GM18861 (cell line): ENCODE measurements at regions not wholly inside any gene's neighbourhood (a gene's known extent, or its start where the extent isn't known, plus 50 kb on each side); places are given as distances from the start of the nearest gene placed in this dataset.
"Not testable (repeated sequence)": the region's sequence is repeated elsewhere in the genome, so short reads cannot be mapped to it uniquely, and the experiment has no call there.

ENCODE experiments used
- ATAC-seq: cut with Tn5 transposase; IDR thresholded peaks from one replicate; pipeline ENCODE4 v1.9.1; 2021; ENCODE audit not compliant: unreplicated experiment

GRCh38 chr9:82763656-82764055, 299.3 kb downstream of the RASEF start:
- ATAC-seq: no peak

- ATAC-seq: no peak
Observed at GRCh38 chr9:82764061-82764668, 298.8 kb downstream of the RASEF start.

- ATAC-seq: not testable (repeated sequence)
Observed at GRCh38 chr9:82774707-82775231, 288.2 kb downstream of the RASEF start.

- ATAC-seq: no peak
Observed at GRCh38 chr9:82776508-82776907, 286.4 kb downstream of the RASEF start.

GRCh38 chr9:82777366-82777765, 285.6 kb downstream of the RASEF start:
- ATAC-seq: no peak

- not testable (repeated sequence) for ATAC-seq
Observed at GRCh38 chr9:82778923-82779322, 284.0 kb downstream of the RASEF start.

- ATAC-seq: no peak
Observed at GRCh38 chr9:82780017-82780416, 282.9 kb downstream of the RASEF start.

- no peak for ATAC-seq
Observed at GRCh38 chr9:82781921-82782392, 281.0 kb downstream of the RASEF start.

GRCh38 chr9:82783045-82783444, 279.9 kb downstream of the RASEF start:
- no peak for ATAC-seq

GRCh38 chr9:82784589-82784988, 278.4 kb downstream of the RASEF start:
- no peak for ATAC-seq

GRCh38 chr9:82789155-82789824, 273.7 kb downstream of the RASEF start:
- ATAC-seq: no peak

GRCh38 chr9:82790875-82791274, 272.1 kb downstream of the RASEF start:
- no peak for ATAC-seq

- ATAC-seq: no peak
Observed at GRCh38 chr9:82791692-82792091, 271.2 kb downstream of the RASEF start.

- ATAC-seq: no peak
Observed at GRCh38 chr9:82797534-82797933, 265.4 kb downstream of the RASEF start.

GRCh38 chr9:82799286-82799685, 263.7 kb downstream of the RASEF start:
- ATAC-seq: no peak

- no peak for ATAC-seq
Observed at GRCh38 chr9:82805027-82805426, 257.9 kb downstream of the RASEF start.

GRCh38 chr9:82808478-82808877, 254.5 kb downstream of the RASEF start:
- ATAC-seq: no peak

GRCh38 chr9:82810915-82811314, 252.0 kb downstream of the RASEF start:
- ATAC-seq: no peak

GRCh38 chr9:82819260-82819659, 243.7 kb downstream of the RASEF start:
- no peak for ATAC-seq

- ATAC-seq: no peak
Observed at GRCh38 chr9:82820186-82820585, 242.8 kb downstream of the RASEF start.

GRCh38 chr9:82829818-82830217, 233.1 kb downstream of the RASEF start:
- no peak for ATAC-seq

GRCh38 chr9:82865524-82865923, 197.4 kb downstream of the RASEF start:
- ATAC-seq: no peak
